DND-41 (cell line): ENCODE measurements at regions not wholly inside any gene's neighbourhood (a gene's known extent, or its start where the extent isn't known, plus 50 kb on each side); places are given as distances from the start of the nearest gene placed in this dataset.

Experiments
- EZH2 ChIP-seq: IDR thresholded peaks from 3 replicates; pipeline ENCODE4 v1.6.1; 2012; ENCODE audit warnings: borderline replicate concordance, low read depth, mild to moderate bottlenecking, moderate library complexity, low read length, inconsistent platforms; ENCODE audit not compliant: severe bottlenecking
- TF ChIP-seq, protein P1 (sequence below): IDR thresholded peaks from 2 replicates; pipeline ENCODE4 v1.5.1; 2012; ENCODE audit warnings: borderline replicate concordance, low read length, moderate library complexity, mild to moderate bottlenecking; ENCODE audit not compliant: poor library complexity, severe bottlenecking; ENCODE audit errors: extremely low read depth

DNA sequence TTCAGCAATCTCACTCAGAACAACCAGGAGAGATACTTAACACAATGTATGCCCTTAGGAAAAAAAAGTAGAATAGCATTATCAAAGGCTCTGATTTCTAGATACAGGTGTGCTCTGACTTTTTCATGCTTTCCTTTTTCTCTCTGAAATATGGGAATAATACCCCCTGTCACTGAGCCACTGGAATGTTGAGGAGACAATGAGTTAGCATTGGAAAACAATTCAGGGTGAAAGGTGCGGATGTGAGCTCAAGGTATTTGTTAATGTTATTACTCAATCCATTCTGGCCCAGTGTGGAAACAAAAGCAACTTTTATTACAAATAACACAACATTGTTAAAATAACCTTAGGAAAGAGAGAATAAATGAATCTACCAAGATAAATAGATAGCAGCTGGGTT, 228.0 kb downstream of the IKZF2 start:
- TF ChIP-seq, protein P1, sequence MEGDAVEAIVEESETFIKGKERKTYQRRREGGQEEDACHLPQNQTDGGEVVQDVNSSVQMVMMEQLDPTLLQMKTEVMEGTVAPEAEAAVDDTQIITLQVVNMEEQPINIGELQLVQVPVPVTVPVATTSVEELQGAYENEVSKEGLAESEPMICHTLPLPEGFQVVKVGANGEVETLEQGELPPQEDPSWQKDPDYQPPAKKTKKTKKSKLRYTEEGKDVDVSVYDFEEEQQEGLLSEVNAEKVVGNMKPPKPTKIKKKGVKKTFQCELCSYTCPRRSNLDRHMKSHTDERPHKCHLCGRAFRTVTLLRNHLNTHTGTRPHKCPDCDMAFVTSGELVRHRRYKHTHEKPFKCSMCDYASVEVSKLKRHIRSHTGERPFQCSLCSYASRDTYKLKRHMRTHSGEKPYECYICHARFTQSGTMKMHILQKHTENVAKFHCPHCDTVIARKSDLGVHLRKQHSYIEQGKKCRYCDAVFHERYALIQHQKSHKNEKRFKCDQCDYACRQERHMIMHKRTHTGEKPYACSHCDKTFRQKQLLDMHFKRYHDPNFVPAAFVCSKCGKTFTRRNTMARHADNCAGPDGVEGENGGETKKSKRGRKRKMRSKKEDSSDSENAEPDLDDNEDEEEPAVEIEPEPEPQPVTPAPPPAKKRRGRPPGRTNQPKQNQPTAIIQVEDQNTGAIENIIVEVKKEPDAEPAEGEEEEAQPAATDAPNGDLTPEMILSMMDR = no peak
- no peak for TF ChIP-seq EZH2
